ENCODE measurements at regions not wholly inside any gene's neighbourhood (a gene's known extent, or its start where the extent isn't known, plus 50 kb on each side); places are given as distances from the start of the nearest gene placed in this dataset.

DNA sequence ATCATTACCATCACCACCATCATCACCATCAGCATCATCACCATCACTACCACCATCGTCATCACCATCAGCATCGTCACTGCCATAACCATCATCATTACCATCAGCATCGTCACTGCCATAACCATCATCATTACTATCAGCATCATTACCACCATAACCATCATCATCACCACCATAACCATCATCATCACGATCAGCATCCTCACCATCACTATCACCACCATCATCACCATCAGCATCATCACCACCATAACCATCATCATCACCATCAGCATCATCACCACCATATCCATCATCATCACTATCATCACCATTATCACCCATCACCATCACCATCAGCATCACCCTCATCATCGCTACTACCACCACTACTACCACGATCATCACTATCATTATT is 493.9 kb upstream of the TBX3 start:
- TF ChIP-seq, protein P1, sequence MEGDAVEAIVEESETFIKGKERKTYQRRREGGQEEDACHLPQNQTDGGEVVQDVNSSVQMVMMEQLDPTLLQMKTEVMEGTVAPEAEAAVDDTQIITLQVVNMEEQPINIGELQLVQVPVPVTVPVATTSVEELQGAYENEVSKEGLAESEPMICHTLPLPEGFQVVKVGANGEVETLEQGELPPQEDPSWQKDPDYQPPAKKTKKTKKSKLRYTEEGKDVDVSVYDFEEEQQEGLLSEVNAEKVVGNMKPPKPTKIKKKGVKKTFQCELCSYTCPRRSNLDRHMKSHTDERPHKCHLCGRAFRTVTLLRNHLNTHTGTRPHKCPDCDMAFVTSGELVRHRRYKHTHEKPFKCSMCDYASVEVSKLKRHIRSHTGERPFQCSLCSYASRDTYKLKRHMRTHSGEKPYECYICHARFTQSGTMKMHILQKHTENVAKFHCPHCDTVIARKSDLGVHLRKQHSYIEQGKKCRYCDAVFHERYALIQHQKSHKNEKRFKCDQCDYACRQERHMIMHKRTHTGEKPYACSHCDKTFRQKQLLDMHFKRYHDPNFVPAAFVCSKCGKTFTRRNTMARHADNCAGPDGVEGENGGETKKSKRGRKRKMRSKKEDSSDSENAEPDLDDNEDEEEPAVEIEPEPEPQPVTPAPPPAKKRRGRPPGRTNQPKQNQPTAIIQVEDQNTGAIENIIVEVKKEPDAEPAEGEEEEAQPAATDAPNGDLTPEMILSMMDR (IDR thresholded peaks at IDR 0.05), result no peak
- TF ChIP-seq POLR2A (IDR thresholded peaks at IDR 0.05), result no peak
